SK-N-SH treated with all-trans-retinoic acid at 6 μM for 48 hours (cell line): ENCODE measurements at regions not wholly inside any gene's neighbourhood (a gene's known extent, or its start where the extent isn't known, plus 50 kb on each side); places are given as distances from the start of the nearest gene placed in this dataset.

Experiments used
- ATAC-seq: fragments of 200-7000 bp; cut with Tn5 transposase; 3 replicates; pipeline ENCODE4 v1.9.1; 2020; ENCODE audit warnings: mild to moderate bottlenecking, moderate library complexity
- ARNTL ChIP-seq: fragments of 450-650 bp; formaldehyde crosslinking; IDR thresholded peaks from 2 replicates; pipeline ENCODE4 v1.5.0; 2020; ENCODE audit warnings: low read depth, mild to moderate bottlenecking, moderate library complexity, borderline replicate concordance
- BACH2 ChIP-seq: fragments of 250-450 bp; sonication (Bioruptor Pico); IDR thresholded peaks from 2 replicates; pipeline ENCODE4 v1.9.0; 2021; ENCODE audit warnings: mild to moderate bottlenecking, borderline replicate concordance
- CREB5 ChIP-seq: fragments of 250-450 bp; sonication (Bioruptor Pico); IDR thresholded peaks from 2 replicates; pipeline ENCODE4 v1.5.1; 2020; ENCODE audit warnings: low read depth, mild to moderate bottlenecking, moderate library complexity
- CSDC2 ChIP-seq: fragments of 250-450 bp; sonication (Bioruptor Pico); IDR thresholded peaks from 2 replicates; pipeline ENCODE4 v1.5.0; 2020; ENCODE audit warnings: mild to moderate bottlenecking, moderate library complexity
- GLIS3 ChIP-seq: fragments of 250-450 bp; sonication (Bioruptor Pico); IDR thresholded peaks from 2 replicates; pipeline ENCODE4 v1.5.0; 2020; ENCODE audit warnings: mild to moderate bottlenecking, moderate library complexity
- ISL1 ChIP-seq: fragments of 250-450 bp; sonication (Bioruptor Pico); IDR thresholded peaks from 2 replicates; pipeline ENCODE4 v2.1.2; 2022; ENCODE audit warnings: mild to moderate bottlenecking, moderate library complexity
- OSR1 ChIP-seq: fragments of 250-450 bp; sonication (Bioruptor Pico); IDR thresholded peaks from 2 replicates; pipeline ENCODE4 v1.8.0; 2022; ENCODE audit warnings: moderate library complexity, mild to moderate bottlenecking, inconsistent platforms
- PATZ1 ChIP-seq: fragments of 250-450 bp; sonication (Bioruptor Pico); IDR thresholded peaks from 2 replicates; pipeline ENCODE4 v1.8.0; 2020; ENCODE audit warnings: mild to moderate bottlenecking, moderate library complexity, borderline replicate concordance
- POU6F1 ChIP-seq: fragments of 250-450 bp; sonication (Bioruptor Pico); IDR thresholded peaks from 2 replicates; pipeline ENCODE4 v1.8.0; 2021; ENCODE audit warnings: low read depth, mild to moderate bottlenecking, moderate library complexity, borderline replicate concordance
- PPARA ChIP-seq: fragments of 250-450 bp; sonication (Bioruptor Pico); IDR thresholded peaks from 2 replicates; pipeline ENCODE4 v1.5.0; 2020; ENCODE audit warnings: mild to moderate bottlenecking, borderline replicate concordance
- RARB ChIP-seq: fragments of 250-450 bp; sonication (Bioruptor Pico); IDR thresholded peaks from 2 replicates; pipeline ENCODE4 v1.8.0; 2021; ENCODE audit warnings: mild to moderate bottlenecking, moderate library complexity
- SNAI2 ChIP-seq: fragments of 250-450 bp; sonication (Bioruptor Pico); IDR thresholded peaks from 2 replicates; pipeline ENCODE4 v1.5.0; 2020; ENCODE audit warnings: mild to moderate bottlenecking, moderate library complexity
- TCF4 ChIP-seq: fragments of 250-450 bp; sonication (Bioruptor Pico); IDR thresholded peaks from 2 replicates; pipeline ENCODE4 v1.8.0; 2021; ENCODE audit warnings: mild to moderate bottlenecking, moderate library complexity, borderline replicate concordance
- TOX ChIP-seq: fragments of 250-450 bp; sonication (Bioruptor Pico); IDR thresholded peaks from 2 replicates; pipeline ENCODE4 v1.8.0; 2021; ENCODE audit warnings: mild to moderate bottlenecking, moderate library complexity, borderline replicate concordance
- ZC3H10 ChIP-seq: fragments of 250-450 bp; sonication (Bioruptor Pico); IDR thresholded peaks from 2 replicates; pipeline ENCODE4 v1.5.1; 2021; ENCODE audit warnings: mild to moderate bottlenecking, moderate library complexity
- ZFP3 ChIP-seq: fragments of 250-450 bp; sonication (Bioruptor Pico); IDR thresholded peaks from 2 replicates; pipeline ENCODE4 v1.5.0; 2020; ENCODE audit warnings: mild to moderate bottlenecking, moderate library complexity
- ZFP30 ChIP-seq: fragments of 450-650 bp; formaldehyde crosslinking; IDR thresholded peaks from 2 replicates; pipeline ENCODE4 v1.5.0; 2022; ENCODE audit warnings: mild to moderate bottlenecking, moderate library complexity
- ZNF70 ChIP-seq: fragments of 450-650 bp; formaldehyde crosslinking; IDR thresholded peaks from 2 replicates; pipeline ENCODE4 v1.5.0; 2020; ENCODE audit warnings: mild to moderate bottlenecking, moderate library complexity
- ZNF8 ChIP-seq: fragments of 450-650 bp; formaldehyde crosslinking; IDR thresholded peaks from 2 replicates; pipeline ENCODE4 v1.5.0; 2020; ENCODE audit warnings: mild to moderate bottlenecking, moderate library complexity
- TF ChIP-seq, protein P1 (sequence below): fragments of 250-450 bp; sonication (Bioruptor Pico); IDR thresholded peaks from 2 replicates; pipeline ENCODE4 v1.5.0; 2020; ENCODE audit warnings: mild to moderate bottlenecking, moderate library complexity
- TF ChIP-seq, protein P2 (sequence below): fragments of 250-450 bp; sonication (Bioruptor Pico); IDR thresholded peaks from 2 replicates; pipeline ENCODE4 v1.5.1; 2021; ENCODE audit warnings: mild to moderate bottlenecking, moderate library complexity

- ATAC-seq: no peak
- TF ChIP-seq GLIS3 (CRISPR knock-in tag) (no peak), ARNTL (CRISPR knock-in tag) (no peak), SNAI2 (CRISPR knock-in tag) (no peak), POU6F1 (no peak), ISL1 (CRISPR knock-in tag) (no peak), TOX (CRISPR knock-in tag) (no peak), PATZ1 (no peak), ZFP30 (CRISPR knock-in tag) (no peak)
Observed at GRCh38 chr6:140274548-140274947, 900.1 kb upstream of the CITED2 start.

DNA sequence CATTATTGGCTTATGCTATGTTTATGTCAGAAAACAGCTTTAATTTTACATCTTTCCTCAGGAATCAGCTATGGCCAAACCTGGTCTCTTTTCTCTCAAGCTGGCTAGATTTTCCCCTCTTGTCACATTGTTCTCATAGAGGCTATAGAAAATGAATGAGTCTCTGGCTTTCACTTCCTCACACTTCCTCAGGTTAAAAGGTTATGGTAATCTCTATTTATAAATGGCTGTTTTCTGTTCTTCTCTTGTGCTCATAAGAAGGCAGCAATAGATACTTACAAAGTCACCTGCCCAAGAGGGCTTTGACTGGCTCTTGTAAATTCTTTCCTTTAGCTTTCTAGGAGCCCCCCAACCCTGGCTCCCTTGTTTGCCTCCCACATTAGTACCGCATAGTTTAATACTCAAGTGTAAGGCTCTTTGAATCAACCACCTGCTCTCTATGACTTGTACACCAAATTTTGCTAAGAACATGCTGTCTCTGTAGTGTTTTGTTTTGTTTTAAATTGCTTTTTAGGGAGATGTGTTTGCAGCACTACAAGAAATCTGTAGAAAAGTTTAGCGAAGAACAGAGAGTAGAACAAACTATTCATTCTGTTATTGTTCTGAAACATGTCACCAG is 897.4 kb upstream of the CITED2 start:
- ATAC-seq: no peak
- no peak for TF ChIP-seq BACH2 (CRISPR knock-in tag)
- TF ChIP-seq OSR1 (CRISPR knock-in tag): no peak
- TF ChIP-seq TCF4 (CRISPR knock-in tag): no peak
- no peak for TF ChIP-seq CREB5
- TF ChIP-seq, protein P1, sequence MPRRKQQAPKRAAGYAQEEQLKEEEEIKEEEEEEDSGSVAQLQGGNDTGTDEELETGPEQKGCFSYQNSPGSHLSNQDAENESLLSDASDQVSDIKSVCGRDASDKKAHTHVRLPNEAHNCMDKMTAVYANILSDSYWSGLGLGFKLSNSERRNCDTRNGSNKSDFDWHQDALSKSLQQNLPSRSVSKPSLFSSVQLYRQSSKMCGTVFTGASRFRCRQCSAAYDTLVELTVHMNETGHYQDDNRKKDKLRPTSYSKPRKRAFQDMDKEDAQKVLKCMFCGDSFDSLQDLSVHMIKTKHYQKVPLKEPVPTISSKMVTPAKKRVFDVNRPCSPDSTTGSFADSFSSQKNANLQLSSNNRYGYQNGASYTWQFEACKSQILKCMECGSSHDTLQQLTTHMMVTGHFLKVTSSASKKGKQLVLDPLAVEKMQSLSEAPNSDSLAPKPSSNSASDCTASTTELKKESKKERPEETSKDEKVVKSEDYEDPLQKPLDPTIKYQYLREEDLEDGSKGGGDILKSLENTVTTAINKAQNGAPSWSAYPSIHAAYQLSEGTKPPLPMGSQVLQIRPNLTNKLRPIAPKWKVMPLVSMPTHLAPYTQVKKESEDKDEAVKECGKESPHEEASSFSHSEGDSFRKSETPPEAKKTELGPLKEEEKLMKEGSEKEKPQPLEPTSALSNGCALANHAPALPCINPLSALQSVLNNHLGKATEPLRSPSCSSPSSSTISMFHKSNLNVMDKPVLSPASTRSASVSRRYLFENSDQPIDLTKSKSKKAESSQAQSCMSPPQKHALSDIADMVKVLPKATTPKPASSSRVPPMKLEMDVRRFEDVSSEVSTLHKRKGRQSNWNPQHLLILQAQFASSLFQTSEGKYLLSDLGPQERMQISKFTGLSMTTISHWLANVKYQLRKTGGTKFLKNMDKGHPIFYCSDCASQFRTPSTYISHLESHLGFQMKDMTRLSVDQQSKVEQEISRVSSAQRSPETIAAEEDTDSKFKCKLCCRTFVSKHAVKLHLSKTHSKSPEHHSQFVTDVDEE (CRISPR knock-in tag): no peak
- TF ChIP-seq ZFP3 (CRISPR knock-in tag): no peak
- no peak for TF ChIP-seq CSDC2 (CRISPR knock-in tag)
- TF ChIP-seq, protein P2, sequence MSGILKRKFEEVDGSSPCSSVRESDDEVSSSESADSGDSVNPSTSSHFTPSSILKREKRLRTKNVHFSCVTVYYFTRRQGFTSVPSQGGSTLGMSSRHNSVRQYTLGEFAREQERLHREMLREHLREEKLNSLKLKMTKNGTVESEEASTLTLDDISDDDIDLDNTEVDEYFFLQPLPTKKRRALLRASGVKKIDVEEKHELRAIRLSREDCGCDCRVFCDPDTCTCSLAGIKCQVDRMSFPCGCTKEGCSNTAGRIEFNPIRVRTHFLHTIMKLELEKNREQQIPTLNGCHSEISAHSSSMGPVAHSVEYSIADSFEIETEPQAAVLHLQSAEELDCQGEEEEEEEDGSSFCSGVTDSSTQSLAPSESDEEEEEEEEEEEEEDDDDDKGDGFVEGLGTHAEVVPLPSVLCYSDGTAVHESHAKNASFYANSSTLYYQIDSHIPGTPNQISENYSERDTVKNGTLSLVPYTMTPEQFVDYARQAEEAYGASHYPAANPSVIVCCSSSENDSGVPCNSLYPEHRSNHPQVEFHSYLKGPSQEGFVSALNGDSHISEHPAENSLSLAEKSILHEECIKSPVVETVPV: no peak
- TF ChIP-seq TOX (CRISPR knock-in tag): no peak
- TF ChIP-seq ZNF70: no peak
- TF ChIP-seq RARB (CRISPR knock-in tag): no peak
- no peak for TF ChIP-seq PPARA
- TF ChIP-seq ISL1 (CRISPR knock-in tag): no peak
- TF ChIP-seq ZNF8: no peak
- no peak for TF ChIP-seq ARNTL (CRISPR knock-in tag)

GRCh38 chr6:140269591-140270165 is 895.2 kb upstream of the CITED2 start:
- no peak for ATAC-seq
- TF ChIP-seq ARNTL (CRISPR knock-in tag): no peak
- no peak for TF ChIP-seq GLIS3 (CRISPR knock-in tag)
- TF ChIP-seq, protein P1 (CRISPR knock-in tag): no peak
- TF ChIP-seq SNAI2 (CRISPR knock-in tag): no peak
- no peak for TF ChIP-seq BACH2 (CRISPR knock-in tag)
- no peak for TF ChIP-seq CREB5
- TF ChIP-seq TOX (CRISPR knock-in tag): no peak
- TF ChIP-seq OSR1 (CRISPR knock-in tag): no peak
- no peak for TF ChIP-seq ZNF8
- TF ChIP-seq CSDC2 (CRISPR knock-in tag): no peak
- TF ChIP-seq PATZ1: no peak
- no peak for TF ChIP-seq ZC3H10 (CRISPR knock-in tag)
